Activated CD4-positive, alpha-beta memory T cell treated with anti-CD3 and anti-CD28 coated beads for 36 hours (primary cell): ENCODE measurements at regions not wholly inside any gene's neighbourhood (a gene's known extent, or its start where the extent isn't known, plus 50 kb on each side); places are given as distances from the start of the nearest gene placed in this dataset.

ENCODE experiments used
- CTCF ChIA-PET: fragments of 350-600 bp; sonication (Branson Sonifier 250); formaldehyde crosslinking; loops from one replicate; lab custom pipeline; 2021; ENCODE audit warnings: antibody characterized with exemption, inconsistent platforms; lab: Charles Lee
- POLR2A ChIA-PET: fragments of 350-600 bp; sonication (Branson Sonifier 250); formaldehyde crosslinking; loops from one replicate; lab custom pipeline; 2021; ENCODE audit warnings: antibody characterized with exemption; lab: Charles Lee
- DNase-seq: peaks from one replicate; pipeline ENCODE4 v3.0.0-alpha.2; 2020
- H3K27ac Mint-ChIP-seq: one replicate; pipeline ENCODE4 v1.8.0; 2021; ENCODE audit warnings: mixed read lengths
- H3K27me3 Mint-ChIP-seq: one replicate; pipeline ENCODE4 v1.8.0; 2021; ENCODE audit warnings: mixed read lengths
- H3K36me3 Mint-ChIP-seq: one replicate; pipeline ENCODE4 v1.8.0; 2021; ENCODE audit warnings: mixed read lengths
- H3K4me1 Mint-ChIP-seq: one replicate; pipeline ENCODE4 v1.8.0; 2021; ENCODE audit warnings: low read depth, mixed read lengths
- H3K4me3 Mint-ChIP-seq: one replicate; pipeline ENCODE4 v1.8.0; 2021; ENCODE audit warnings: mild to moderate bottlenecking, mixed read lengths
- H3K9me3 Mint-ChIP-seq: one replicate; pipeline ENCODE4 v1.8.0; 2021; ENCODE audit warnings: mixed read lengths
- intact Hi-C: fragments of 100-400 bp; cut with micrococcal nuclease; formaldehyde crosslinking; loops from one replicate; pipeline ENCODE4 v1.15.1; 2023

GRCh38 chr7:132049462-132050304 is 493.3 kb upstream of the PODXL start:
- ChIA-PET POLR2A (no interaction called here), CTCF (interaction anchor here (0.6 to 2.0 kb wide), 4 partner anchors 104 to 361 kb away, joined by 3 to 10 read pairs (median 6); no protein-coding TSS in a partner anchor)
- Mint-ChIP-seq H3K4me3 (no peak overlapping the region), H3K36me3 (no peaks in the 10 kb centered on the region), H3K9me3 (no peaks in the 10 kb centered on the region), H3K27me3 (peaks cover 4% of the 10 kb centered on the region), H3K4me1 (no peaks in the 10 kb centered on the region), H3K27ac (no peak overlapping the region)
- intact Hi-C loops: loop anchor here (2.0 kb wide), 1 partner anchor 361 kb away; no protein-coding TSS in a partner anchor
- DNase-seq: peak; percentile 38

GRCh38 chr7:132045481-132045980 is 489.1 kb upstream of the PODXL start:
- intact Hi-C loops: no loop called here
- Mint-ChIP-seq H3K27ac (no peak overlapping the region), H3K4me3 (no peak overlapping the region), H3K36me3 (no peaks in the 10 kb centered on the region), H3K9me3 (peaks cover 2% of the 10 kb centered on the region), H3K27me3 (peaks cover 4% of the 10 kb centered on the region), H3K4me1 (no peaks in the 10 kb centered on the region)
- DNase-seq: no peak
- CTCF ChIA-PET: no interaction called here
- POLR2A ChIA-PET: no interaction called here

- H3K4me3 Mint-ChIP-seq: no peak overlapping the region
- peaks cover 2% of the 10 kb centered on the region for H3K9me3 Mint-ChIP-seq
- no peak for DNase-seq
- no peak overlapping the region for H3K27ac Mint-ChIP-seq
- H3K4me1 Mint-ChIP-seq: no peaks in the 10 kb centered on the region
- H3K27me3 Mint-ChIP-seq: peaks cover 3% of the 10 kb centered on the region
- no peaks in the 10 kb centered on the region for H3K36me3 Mint-ChIP-seq
- ChIA-PET POLR2A (no interaction called here), CTCF (no interaction called here)
- intact Hi-C loops: no loop called here
Observed at GRCh38 chr7:132045002-132045401, 488.6 kb upstream of the PODXL start.

GRCh38 chr7:132044247-132044646 is 487.8 kb upstream of the PODXL start:
- H3K4me1 Mint-ChIP-seq: no peaks in the 10 kb centered on the region
- no peaks in the 10 kb centered on the region for H3K36me3 Mint-ChIP-seq
- no peak for DNase-seq
- H3K27me3 Mint-ChIP-seq: no peaks in the 10 kb centered on the region
- ChIA-PET POLR2A (no interaction called here), CTCF (no interaction called here)
- H3K4me3 Mint-ChIP-seq: no peak overlapping the region
- no peak overlapping the region for H3K27ac Mint-ChIP-seq
- peaks cover 2% of the 10 kb centered on the region for H3K9me3 Mint-ChIP-seq
- intact Hi-C loops: no loop called here

GRCh38 chr7:132041108-132041507 is 484.7 kb upstream of the PODXL start:
- ChIA-PET CTCF (no interaction called here), POLR2A (no interaction called here)
- DNase-seq: no peak
- Mint-ChIP-seq H3K4me1 (no peaks in the 10 kb centered on the region), H3K9me3 (peaks cover 2% of the 10 kb centered on the region), H3K27me3 (no peaks in the 10 kb centered on the region), H3K4me3 (no peak overlapping the region), H3K27ac (no peak overlapping the region), H3K36me3 (no peaks in the 10 kb centered on the region)
- intact Hi-C loops: no loop called here

GRCh38 chr7:132035517-132036362 is 479.3 kb upstream of the PODXL start:
- ChIA-PET CTCF (no interaction called here), POLR2A (no interaction called here)
- Mint-ChIP-seq H3K36me3 (no peaks in the 10 kb centered on the region), H3K9me3 (peaks cover 6% of the 10 kb centered on the region), H3K27me3 (no peaks in the 10 kb centered on the region), H3K4me3 (no peak overlapping the region), H3K27ac (no peak overlapping the region), H3K4me1 (no peaks in the 10 kb centered on the region)
- intact Hi-C loops: no loop called here
- no peak for DNase-seq

GRCh38 chr7:132034748-132035416 is 478.5 kb upstream of the PODXL start:
- ChIA-PET POLR2A (no interaction called here), CTCF (no interaction called here)
- Mint-ChIP-seq H3K4me1 (no peaks in the 10 kb centered on the region), H3K27ac (no peak overlapping the region), H3K9me3 (peaks cover 6% of the 10 kb centered on the region), H3K27me3 (no peaks in the 10 kb centered on the region), H3K36me3 (no peaks in the 10 kb centered on the region), H3K4me3 (no peak overlapping the region)
- intact Hi-C loops: no loop called here
- DNase-seq: no peak

- Mint-ChIP-seq H3K27me3 (no peaks in the 10 kb centered on the region), H3K27ac (no peak overlapping the region), H3K9me3 (peaks cover 6% of the 10 kb centered on the region), H3K36me3 (no peaks in the 10 kb centered on the region), H3K4me3 (no peak overlapping the region), H3K4me1 (no peaks in the 10 kb centered on the region)
- intact Hi-C loops: no loop called here
- DNase-seq: no peak
- CTCF ChIA-PET: no interaction called here
- POLR2A ChIA-PET: no interaction called here
Observed at GRCh38 chr7:132030883-132031282, 474.5 kb upstream of the PODXL start.

GRCh38 chr7:132030086-132030568 is 473.7 kb upstream of the PODXL start:
- H3K4me1 Mint-ChIP-seq: no peaks in the 10 kb centered on the region
- ChIA-PET POLR2A (no interaction called here), CTCF (no interaction called here)
- no peak overlapping the region for H3K27ac Mint-ChIP-seq
- no peaks in the 10 kb centered on the region for H3K27me3 Mint-ChIP-seq
- H3K9me3 Mint-ChIP-seq: peaks cover 6% of the 10 kb centered on the region
- no peak overlapping the region for H3K4me3 Mint-ChIP-seq
- intact Hi-C loops: no loop called here
- no peaks in the 10 kb centered on the region for H3K36me3 Mint-ChIP-seq
- no peak for DNase-seq

GRCh38 chr7:132029369-132030085 is 473.1 kb upstream of the PODXL start:
- POLR2A ChIA-PET: no interaction called here

GRCh38 chr7:132028144-132028920 is 471.9 kb upstream of the PODXL start:
- CTCF ChIA-PET: no interaction called here

More at GRCh38 chr7:132029369-132030085, 473.1 kb upstream of the PODXL start:
- CTCF ChIA-PET: no interaction called here
- no peak overlapping the region for H3K27ac Mint-ChIP-seq
- no peak overlapping the region for H3K4me3 Mint-ChIP-seq
- H3K4me1 Mint-ChIP-seq: no peaks in the 10 kb centered on the region
- H3K36me3 Mint-ChIP-seq: no peaks in the 10 kb centered on the region
- H3K27me3 Mint-ChIP-seq: no peaks in the 10 kb centered on the region
- peaks cover 6% of the 10 kb centered on the region for H3K9me3 Mint-ChIP-seq
- intact Hi-C loops: no loop called here
- DNase-seq: no peak

More at GRCh38 chr7:132028144-132028920, 471.9 kb upstream of the PODXL start:
- intact Hi-C loops: no loop called here
- H3K9me3 Mint-ChIP-seq: peaks cover 6% of the 10 kb centered on the region
- H3K27me3 Mint-ChIP-seq: no peaks in the 10 kb centered on the region
- H3K4me1 Mint-ChIP-seq: no peaks in the 10 kb centered on the region
- H3K27ac Mint-ChIP-seq: no peak overlapping the region
- no peak overlapping the region for H3K4me3 Mint-ChIP-seq
- POLR2A ChIA-PET: no interaction called here
- H3K36me3 Mint-ChIP-seq: no peaks in the 10 kb centered on the region
- no peak for DNase-seq
